ENCODE measurements at regions not wholly inside any gene's neighbourhood (a gene's known extent, or its start where the extent isn't known, plus 50 kb on each side); places are given as distances from the start of the nearest gene placed in this dataset.
"Not testable (repeated sequence)": the region's sequence is repeated elsewhere in the genome, so short reads cannot be mapped to it uniquely, and the experiment has no call there.

DNA sequence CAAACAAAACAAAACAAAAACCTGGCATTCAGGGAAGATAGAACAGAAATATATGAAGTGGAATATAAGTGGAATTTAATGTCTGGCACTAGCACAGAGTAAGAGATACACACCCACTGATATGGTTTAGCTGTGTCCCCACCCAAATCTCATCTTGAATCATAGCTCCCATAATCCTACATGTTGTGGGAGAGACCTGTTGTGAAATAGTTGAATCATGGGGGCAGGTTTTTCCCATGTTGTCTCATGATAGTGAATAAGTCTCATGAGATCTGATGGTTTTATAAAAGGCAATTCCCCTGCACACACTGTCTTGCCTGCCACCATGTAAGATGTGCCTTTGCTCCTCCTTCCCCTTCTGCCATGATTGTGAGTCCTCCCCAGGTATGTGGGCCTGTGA, 200.1 kb upstream of the RGS17 start:
- H3K4me3 ChIP-seq (ENCODE audit: low read length); H3K9me3 ChIP-seq (replicated peaks; ENCODE audit: control insufficient read depth, low read depth, low read length); H3K27ac ChIP-seq (ENCODE audit: low read length); H3K36me3 ChIP-seq (ENCODE audit: control insufficient read depth, insufficient read depth, low read length); H3K4me1 ChIP-seq (ENCODE audit: control insufficient read depth, insufficient read depth, low read length); H3K27me3 ChIP-seq (ENCODE audit: control insufficient read depth, insufficient read depth, low read length); DNase-seq: not testable (repeated sequence)

DNA sequence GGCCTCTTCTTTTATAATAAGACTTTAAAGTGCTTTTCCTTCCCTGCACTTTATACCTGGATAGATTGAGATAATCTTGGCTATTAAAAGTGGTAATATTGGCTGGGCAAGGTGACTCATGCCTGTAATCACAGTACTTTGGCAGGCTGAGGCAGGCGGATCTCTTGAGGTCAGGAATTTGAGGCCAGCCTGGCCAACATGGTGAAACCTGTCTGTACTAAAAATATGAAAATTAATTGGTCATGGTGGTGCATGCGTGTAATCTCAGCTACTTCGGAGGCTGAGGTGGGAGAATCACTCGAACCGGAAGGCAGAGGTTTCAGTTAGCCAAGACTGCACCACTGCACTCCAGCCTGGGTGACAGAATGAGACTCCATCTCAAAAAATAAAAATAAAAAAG, 197.1 kb upstream of the RGS17 start:
- no peaks in the 10 kb centered on the region for H3K27me3 ChIP-seq (ENCODE audit: control insufficient read depth, insufficient read depth, low read length)
- H3K9me3 ChIP-seq (replicated peaks; ENCODE audit: control insufficient read depth, low read depth, low read length), result no peaks in the 10 kb centered on the region
- 61% methylated on average over 2 of the region's 5 CpGs for whole genome bisulfite sequencing (ENCODE audit: insufficient coverage)
- H3K36me3 ChIP-seq (ENCODE audit: control insufficient read depth, insufficient read depth, low read length), result no peaks in the 10 kb centered on the region
- no peak for DNase-seq
- H3K4me3 ChIP-seq (ENCODE audit: low read length), result no peak overlapping the region
- H3K27ac ChIP-seq (ENCODE audit: low read length), result no peak overlapping the region
- H3K4me1 ChIP-seq (ENCODE audit: control insufficient read depth, insufficient read depth, low read length), result no peaks in the 10 kb centered on the region

DNA sequence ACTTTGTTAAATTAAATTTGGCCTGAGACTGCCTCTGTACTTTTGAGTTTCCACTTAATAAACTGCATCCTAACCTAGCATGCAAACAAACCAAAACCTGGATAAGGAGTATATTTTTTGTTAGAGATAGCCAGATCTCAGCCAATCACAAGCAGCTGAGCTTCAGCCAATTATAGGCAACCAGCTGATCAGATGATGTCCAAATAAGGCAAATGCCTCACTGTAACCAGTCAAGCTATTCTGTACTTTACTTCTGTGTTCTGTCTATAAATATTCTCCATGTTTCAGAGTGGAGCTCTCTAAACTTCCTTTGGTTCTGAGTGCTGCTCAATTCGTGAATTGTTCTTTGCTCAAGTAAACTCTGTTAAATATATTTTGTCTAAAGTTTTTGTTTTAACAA, 194.6 kb upstream of the RGS17 start:
- DNase-seq, result no peak
- Histone ChIP-seq H3K27me3 (ENCODE audit: control insufficient read depth, insufficient read depth, low read length) (no peaks in the 10 kb centered on the region), H3K36me3 (ENCODE audit: control insufficient read depth, insufficient read depth, low read length) (no peaks in the 10 kb centered on the region), H3K4me1 (ENCODE audit: control insufficient read depth, insufficient read depth, low read length) (no peaks in the 10 kb centered on the region), H3K4me3 (ENCODE audit: low read length) (no peak overlapping the region), H3K9me3 (replicated peaks; ENCODE audit: control insufficient read depth, low read depth, low read length) (no peaks in the 10 kb centered on the region), H3K27ac (ENCODE audit: low read length) (no peak overlapping the region)
- WGBS (ENCODE audit: insufficient coverage), result no CpG with 5 or more reads among the region's 1 CpG

DNA sequence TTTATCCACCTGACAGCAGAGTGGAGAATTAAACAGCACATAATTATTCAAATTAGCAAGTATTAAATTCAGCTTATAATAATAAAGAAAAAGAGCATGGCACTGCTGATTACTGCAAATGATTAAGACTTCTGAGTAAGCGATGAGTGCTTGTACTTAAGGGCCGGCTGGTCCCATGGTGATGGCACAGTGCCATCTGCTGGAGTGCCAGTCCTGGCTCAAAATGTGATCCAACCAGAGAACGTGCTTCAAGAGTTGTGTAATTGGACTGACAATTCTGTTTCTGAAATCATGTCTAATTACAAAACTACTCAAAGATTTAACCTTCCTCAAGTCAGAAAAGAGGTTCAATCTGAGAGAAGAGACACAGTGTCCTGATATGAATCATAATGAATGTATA, 181.6 kb upstream of the RGS17 start:
- no peak overlapping the region for H3K4me3 ChIP-seq (ENCODE audit: low read length)
- no peaks in the 10 kb centered on the region for H3K4me1 ChIP-seq (ENCODE audit: control insufficient read depth, insufficient read depth, low read length)
- H3K27ac ChIP-seq (ENCODE audit: low read length), result no peak overlapping the region
- no peaks in the 10 kb centered on the region for H3K36me3 ChIP-seq (ENCODE audit: control insufficient read depth, insufficient read depth, low read length)
- 57% methylated on average over 2 of the region's 3 CpGs for WGBS (ENCODE audit: insufficient coverage)
- DNase-seq, result peak; percentile 13
- H3K9me3 ChIP-seq (replicated peaks; ENCODE audit: control insufficient read depth, low read depth, low read length), result no peaks in the 10 kb centered on the region
- H3K27me3 ChIP-seq (ENCODE audit: control insufficient read depth, insufficient read depth, low read length), result no peaks in the 10 kb centered on the region

DNA sequence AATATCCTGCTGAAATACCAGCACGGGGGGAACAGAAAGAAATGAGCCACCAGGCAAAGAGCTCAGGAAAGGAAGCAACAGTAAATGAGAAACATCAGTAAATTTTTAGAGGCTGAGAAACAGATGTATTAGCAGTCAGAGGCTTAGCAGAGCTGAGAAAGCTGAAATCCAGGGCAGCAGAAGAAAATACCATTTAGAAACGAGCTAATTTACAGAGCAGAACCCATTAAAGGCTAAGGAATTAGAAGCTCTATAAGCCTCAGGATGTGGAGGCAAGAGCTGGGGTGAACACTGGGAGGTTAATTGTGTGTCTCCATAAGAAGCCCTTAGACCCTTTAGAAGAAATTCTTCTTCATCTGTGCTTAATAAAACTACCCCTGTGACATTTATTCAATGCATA, 178.6 kb upstream of the RGS17 start:
- no peaks in the 10 kb centered on the region for H3K36me3 ChIP-seq (ENCODE audit: control insufficient read depth, insufficient read depth, low read length)
- H3K4me3 ChIP-seq (ENCODE audit: low read length), result no peak overlapping the region
- H3K9me3 ChIP-seq (replicated peaks; ENCODE audit: control insufficient read depth, low read depth, low read length), result no peaks in the 10 kb centered on the region
- WGBS (ENCODE audit: insufficient coverage), result 17% methylated on average over 1 of the region's 2 CpGs
- no peaks in the 10 kb centered on the region for H3K4me1 ChIP-seq (ENCODE audit: control insufficient read depth, insufficient read depth, low read length)
- no peak overlapping the region for H3K27ac ChIP-seq (ENCODE audit: low read length)
- no peaks in the 10 kb centered on the region for H3K27me3 ChIP-seq (ENCODE audit: control insufficient read depth, insufficient read depth, low read length)
- DNase-seq, result no peak

DNA sequence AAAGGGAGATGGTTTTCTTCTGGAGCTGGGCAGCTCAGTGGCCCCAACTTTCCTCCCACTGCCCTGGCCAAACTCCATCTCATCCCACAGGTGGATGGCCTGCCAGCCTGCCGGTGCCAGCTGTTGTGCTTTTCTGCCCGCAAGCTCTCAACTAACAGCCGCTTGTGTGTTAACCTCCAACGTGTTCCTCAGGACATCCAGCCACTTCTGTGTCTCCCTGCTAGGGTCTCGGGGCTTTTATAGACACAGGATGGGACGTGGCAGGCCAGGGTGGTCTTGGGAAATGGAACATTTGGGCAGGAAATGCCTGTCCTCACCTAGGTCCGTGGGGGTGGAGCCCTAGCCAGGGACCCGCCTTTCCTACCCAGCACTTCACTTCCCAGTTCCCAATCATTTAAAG, 171.1 kb upstream of the RGS17 start:
- no peaks in the 10 kb centered on the region for H3K4me1 ChIP-seq (ENCODE audit: control insufficient read depth, insufficient read depth, low read length)
- no peaks in the 10 kb centered on the region for H3K9me3 ChIP-seq (replicated peaks; ENCODE audit: control insufficient read depth, low read depth, low read length)
- H3K27me3 ChIP-seq (ENCODE audit: control insufficient read depth, insufficient read depth, low read length), result no peaks in the 10 kb centered on the region
- no peak overlapping the region for H3K27ac ChIP-seq (ENCODE audit: low read length)
- 80% methylated on average over 5 of the region's 8 CpGs for WGBS (ENCODE audit: insufficient coverage)
- H3K36me3 ChIP-seq (ENCODE audit: control insufficient read depth, insufficient read depth, low read length), result no peaks in the 10 kb centered on the region
- DNase-seq, result no peak
- no peak overlapping the region for H3K4me3 ChIP-seq (ENCODE audit: low read length)

DNA sequence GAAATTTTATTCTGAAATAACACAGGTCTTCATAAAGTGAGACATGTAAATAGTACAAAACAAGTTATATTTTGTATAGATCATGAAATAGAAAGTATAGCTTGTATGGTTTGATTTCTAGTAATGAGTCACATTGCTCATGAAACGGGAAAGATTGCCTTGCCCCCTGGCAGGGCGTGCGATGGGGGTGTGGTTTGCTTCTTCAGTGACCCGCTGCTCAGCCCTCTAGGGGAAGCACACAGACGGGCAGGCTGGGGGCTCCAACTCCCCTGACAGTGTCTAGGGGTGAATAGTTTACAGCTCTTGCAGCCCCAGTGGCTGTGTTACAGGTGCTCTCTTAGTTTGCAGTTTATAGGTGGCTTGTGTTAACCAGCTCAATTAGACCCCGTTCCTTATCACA, 170.5 kb upstream of the RGS17 start:
- Histone ChIP-seq H3K36me3 (ENCODE audit: control insufficient read depth, insufficient read depth, low read length) (no peaks in the 10 kb centered on the region), H3K4me1 (ENCODE audit: control insufficient read depth, insufficient read depth, low read length) (no peaks in the 10 kb centered on the region), H3K9me3 (replicated peaks; ENCODE audit: control insufficient read depth, low read depth, low read length) (no peaks in the 10 kb centered on the region), H3K4me3 (ENCODE audit: low read length) (no peak overlapping the region), H3K27ac (ENCODE audit: low read length) (no peak overlapping the region), H3K27me3 (ENCODE audit: control insufficient read depth, insufficient read depth, low read length) (no peaks in the 10 kb centered on the region)
- WGBS (ENCODE audit: insufficient coverage), result 57% methylated on average over 1 of the region's 6 CpGs
- DNase-seq, result no peak

DNA sequence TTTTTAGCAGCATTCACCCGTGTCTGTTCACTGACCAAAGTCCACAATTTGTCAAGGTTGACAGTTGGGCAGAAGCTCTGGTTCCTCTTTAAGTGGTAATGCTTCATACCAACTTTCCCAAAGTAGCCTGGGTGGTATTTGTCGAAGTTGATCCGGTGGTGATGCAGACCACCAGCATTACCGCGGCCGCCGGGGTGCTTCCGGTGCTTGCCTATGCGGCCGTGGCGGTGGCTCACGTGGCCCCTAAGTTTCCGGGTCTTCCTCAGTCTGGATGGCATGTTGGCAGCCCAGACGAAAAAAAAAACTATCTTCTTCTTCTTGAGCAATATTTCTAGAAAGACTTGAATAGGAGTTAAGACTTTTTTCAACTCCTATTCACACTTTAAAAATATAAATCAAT, 151.4 kb upstream of the RGS17 start:
- not testable (repeated sequence) for H3K4me1 ChIP-seq (ENCODE audit: control insufficient read depth, insufficient read depth, low read length); H3K27ac ChIP-seq (ENCODE audit: low read length); H3K36me3 ChIP-seq (ENCODE audit: control insufficient read depth, insufficient read depth, low read length); H3K27me3 ChIP-seq (ENCODE audit: control insufficient read depth, insufficient read depth, low read length); H3K9me3 ChIP-seq (replicated peaks; ENCODE audit: control insufficient read depth, low read depth, low read length); DNase-seq; H3K4me3 ChIP-seq (ENCODE audit: low read length)
- 98% methylated on average over 9 of the region's 14 CpGs for WGBS (ENCODE audit: insufficient coverage)

DNA sequence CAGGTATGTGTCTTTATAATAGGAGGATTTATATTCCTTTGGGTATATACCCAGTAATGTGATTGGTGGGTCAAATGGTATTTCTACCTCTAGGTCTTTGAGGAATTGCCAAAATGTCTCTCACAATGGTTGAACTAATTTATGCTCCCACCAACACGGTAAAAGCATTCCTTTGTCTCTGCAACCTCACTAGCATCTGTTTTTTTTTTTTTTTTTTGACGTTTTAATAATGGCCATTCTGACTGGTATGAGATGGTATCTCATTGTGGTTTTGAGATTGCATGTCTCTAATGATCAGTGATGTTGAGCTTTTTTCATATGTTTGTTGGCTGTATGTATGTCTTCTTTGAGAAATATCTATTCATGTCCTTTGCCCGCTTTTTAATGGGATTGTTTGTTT, 144.9 kb upstream of the RGS17 start:
- H3K9me3 ChIP-seq (replicated peaks; ENCODE audit: control insufficient read depth, low read depth, low read length), result no peaks in the 10 kb centered on the region
- H3K4me3 ChIP-seq (ENCODE audit: low read length), result no peak overlapping the region
- no peak for DNase-seq
- no peaks in the 10 kb centered on the region for H3K4me1 ChIP-seq (ENCODE audit: control insufficient read depth, insufficient read depth, low read length)
- no peaks in the 10 kb centered on the region for H3K27me3 ChIP-seq (ENCODE audit: control insufficient read depth, insufficient read depth, low read length)
- H3K36me3 ChIP-seq (ENCODE audit: control insufficient read depth, insufficient read depth, low read length), result no peaks in the 10 kb centered on the region
- WGBS (ENCODE audit: insufficient coverage), result no CpG with 5 or more reads among the region's 3 CpGs
- no peak overlapping the region for H3K27ac ChIP-seq (ENCODE audit: low read length)

DNA sequence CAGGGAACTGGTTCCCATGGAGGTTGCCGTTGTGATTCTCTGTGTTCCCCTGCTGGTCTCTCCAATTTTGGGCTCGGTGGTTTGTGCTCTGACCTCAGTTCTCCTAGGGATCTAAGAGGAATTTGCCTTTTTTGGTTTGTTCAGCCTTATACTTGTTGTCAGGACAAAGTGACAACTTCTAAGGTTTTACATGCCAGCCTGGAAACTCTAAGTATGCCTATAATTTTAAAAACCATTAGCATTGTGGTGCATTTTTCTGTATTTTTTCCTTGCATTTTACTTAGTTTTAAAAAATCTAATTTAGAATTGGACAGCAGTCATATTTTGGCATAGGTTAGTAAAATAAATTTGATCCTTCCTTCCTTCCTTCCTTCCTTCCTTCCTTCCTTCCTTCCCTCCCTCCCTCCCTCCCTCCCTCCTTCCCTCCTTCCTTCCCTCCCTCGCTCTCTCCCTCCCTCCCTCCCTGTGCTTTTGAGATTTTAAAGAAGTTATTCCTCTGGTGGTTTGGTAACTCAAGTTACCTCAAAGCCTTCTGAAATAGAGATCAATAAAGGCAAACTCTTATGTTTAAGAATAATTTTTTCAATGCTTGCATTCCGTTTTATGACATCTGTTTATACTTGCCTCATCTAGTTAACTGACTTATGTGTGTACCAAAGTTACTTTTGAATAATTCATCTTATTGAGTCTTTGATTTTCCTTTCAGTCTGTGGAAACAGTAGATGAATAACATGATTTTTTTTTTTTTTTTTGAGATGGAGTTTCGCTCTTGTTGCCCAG, 141.3 kb upstream of the RGS17 start:
- no peak for DNase-seq
- Histone ChIP-seq H3K4me3 (ENCODE audit: low read length) (no peak overlapping the region), H3K27ac (ENCODE audit: low read length) (no peak overlapping the region), H3K4me1 (ENCODE audit: control insufficient read depth, insufficient read depth, low read length) (no peaks in the 10 kb centered on the region), H3K27me3 (ENCODE audit: control insufficient read depth, insufficient read depth, low read length) (no peaks in the 10 kb centered on the region), H3K9me3 (replicated peaks; ENCODE audit: control insufficient read depth, low read depth, low read length) (no peaks in the 10 kb centered on the region), H3K36me3 (ENCODE audit: control insufficient read depth, insufficient read depth, low read length) (no peaks in the 10 kb centered on the region)
- WGBS (ENCODE audit: insufficient coverage), result 75% methylated on average over 1 of the region's 5 CpGs

DNA sequence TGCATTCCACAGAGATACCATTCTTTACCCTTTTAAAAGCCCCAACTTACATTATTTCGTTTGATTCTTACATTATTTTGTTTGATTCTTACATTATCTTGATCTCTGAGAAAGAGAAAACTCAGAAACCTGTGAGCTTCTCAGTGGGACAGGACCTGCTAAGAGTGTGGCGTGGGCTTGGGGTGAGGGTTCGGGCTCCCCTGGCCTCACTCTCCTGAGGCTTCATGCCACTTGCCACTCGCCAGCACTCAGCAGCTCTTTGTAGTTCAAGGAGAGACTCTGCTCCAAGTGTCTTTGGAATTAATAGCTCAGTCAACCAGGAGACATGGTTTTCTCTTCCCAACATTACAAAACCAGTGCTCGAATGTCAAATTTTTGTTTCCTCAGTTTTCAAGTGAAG, 132.4 kb upstream of the RGS17 start:
- no peak overlapping the region for H3K4me3 ChIP-seq (ENCODE audit: low read length)
- no peaks in the 10 kb centered on the region for H3K9me3 ChIP-seq (replicated peaks; ENCODE audit: control insufficient read depth, low read depth, low read length)
- no peak overlapping the region for H3K27ac ChIP-seq (ENCODE audit: low read length)
- whole genome bisulfite sequencing (ENCODE audit: insufficient coverage), result 100% methylated on average over 1 of the region's 5 CpGs
- H3K27me3 ChIP-seq (ENCODE audit: control insufficient read depth, insufficient read depth, low read length), result no peaks in the 10 kb centered on the region
- no peaks in the 10 kb centered on the region for H3K36me3 ChIP-seq (ENCODE audit: control insufficient read depth, insufficient read depth, low read length)
- H3K4me1 ChIP-seq (ENCODE audit: control insufficient read depth, insufficient read depth, low read length), result no peaks in the 10 kb centered on the region
- no peak for DNase-seq
